Neural cell (in vitro differentiated cells): ENCODE measurements at regions not wholly inside any gene's neighbourhood (a gene's known extent, or its start where the extent isn't known, plus 50 kb on each side); places are given as distances from the start of the nearest gene placed in this dataset.

Source experiments
- CTCF ChIP-seq: fragments of 450-650 bp; IDR thresholded peaks from 2 replicates; pipeline ENCODE4 v1.5.1; 2014; ENCODE audit warnings: antibody characterized with exemption, mild to moderate bottlenecking, moderate library complexity; ENCODE audit not compliant: poor library complexity, severe bottlenecking
- EZH2 ChIP-seq: fragments of 200-600, 300-800 bp; shearing (Covaris generic), sonication (generic); IDR thresholded peaks from 2 replicates; pipeline ENCODE4 v1.6.1; 2014; ENCODE audit warnings: antibody characterized with exemption, low read length, borderline replicate concordance, mild to moderate bottlenecking; ENCODE audit not compliant: insufficient read depth, poor library complexity, severe bottlenecking
- MXI1 ChIP-seq: fragments of 450-650 bp; conservative IDR thresholded peaks from 2 replicates; pipeline ENCODE4 v1.6.1; 2014; ENCODE audit warnings: antibody characterized with exemption, mild to moderate bottlenecking; ENCODE audit not compliant: poor library complexity, severe bottlenecking
- RAD21 ChIP-seq: fragments of 450-650 bp; conservative IDR thresholded peaks from 2 replicates; pipeline ENCODE4 v1.6.1; 2014; ENCODE audit warnings: antibody characterized with exemption, mild to moderate bottlenecking, moderate library complexity
- TAF1 ChIP-seq: IDR thresholded peaks from 2 replicates; pipeline ENCODE4 v1.6.1; 2012; ENCODE audit warnings: low read depth
- TF ChIP-seq, protein P1 (sequence below): IDR thresholded peaks from 2 replicates; pipeline ENCODE4 v1.6.1; 2012; ENCODE audit warnings: borderline replicate concordance

DNA sequence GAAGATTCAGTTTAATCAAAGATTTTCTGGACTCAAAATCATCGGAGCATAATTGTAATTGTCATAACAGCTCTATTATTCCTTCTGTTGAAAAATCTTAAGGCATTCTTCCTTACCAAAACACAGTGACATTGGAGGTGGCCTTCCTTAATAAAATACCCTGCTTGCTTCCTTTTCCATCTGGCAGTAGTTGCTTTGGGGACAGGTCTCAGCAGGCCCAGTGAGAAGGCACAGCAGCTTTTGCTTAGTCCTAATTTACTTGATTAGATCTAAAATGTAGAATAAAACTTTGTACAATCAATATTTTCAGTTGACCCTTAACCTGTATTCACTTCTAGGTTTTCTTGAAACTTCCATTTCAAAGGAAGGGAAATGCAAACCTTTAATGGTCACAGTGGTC, 471.6 kb downstream of the PCDH20 start:
- TF ChIP-seq CTCF (no peak), RAD21 (no peak), EZH2 (no peak), TAF1 (no peak), MXI1 (no peak)
- TF ChIP-seq, protein P1, sequence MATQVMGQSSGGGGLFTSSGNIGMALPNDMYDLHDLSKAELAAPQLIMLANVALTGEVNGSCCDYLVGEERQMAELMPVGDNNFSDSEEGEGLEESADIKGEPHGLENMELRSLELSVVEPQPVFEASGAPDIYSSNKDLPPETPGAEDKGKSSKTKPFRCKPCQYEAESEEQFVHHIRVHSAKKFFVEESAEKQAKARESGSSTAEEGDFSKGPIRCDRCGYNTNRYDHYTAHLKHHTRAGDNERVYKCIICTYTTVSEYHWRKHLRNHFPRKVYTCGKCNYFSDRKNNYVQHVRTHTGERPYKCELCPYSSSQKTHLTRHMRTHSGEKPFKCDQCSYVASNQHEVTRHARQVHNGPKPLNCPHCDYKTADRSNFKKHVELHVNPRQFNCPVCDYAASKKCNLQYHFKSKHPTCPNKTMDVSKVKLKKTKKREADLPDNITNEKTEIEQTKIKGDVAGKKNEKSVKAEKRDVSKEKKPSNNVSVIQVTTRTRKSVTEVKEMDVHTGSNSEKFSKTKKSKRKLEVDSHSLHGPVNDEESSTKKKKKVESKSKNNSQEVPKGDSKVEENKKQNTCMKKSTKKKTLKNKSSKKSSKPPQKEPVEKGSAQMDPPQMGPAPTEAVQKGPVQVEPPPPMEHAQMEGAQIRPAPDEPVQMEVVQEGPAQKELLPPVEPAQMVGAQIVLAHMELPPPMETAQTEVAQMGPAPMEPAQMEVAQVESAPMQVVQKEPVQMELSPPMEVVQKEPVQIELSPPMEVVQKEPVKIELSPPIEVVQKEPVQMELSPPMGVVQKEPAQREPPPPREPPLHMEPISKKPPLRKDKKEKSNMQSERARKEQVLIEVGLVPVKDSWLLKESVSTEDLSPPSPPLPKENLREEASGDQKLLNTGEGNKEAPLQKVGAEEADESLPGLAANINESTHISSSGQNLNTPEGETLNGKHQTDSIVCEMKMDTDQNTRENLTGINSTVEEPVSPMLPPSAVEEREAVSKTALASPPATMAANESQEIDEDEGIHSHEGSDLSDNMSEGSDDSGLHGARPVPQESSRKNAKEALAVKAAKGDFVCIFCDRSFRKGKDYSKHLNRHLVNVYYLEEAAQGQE: no peak
